Esophagus (tissue), 2 donors: ENCODE measurements at regions not wholly inside any gene's neighbourhood (a gene's known extent, or its start where the extent isn't known, plus 50 kb on each side); places are given as distances from the start of the nearest gene placed in this dataset.

Source experiments
- H3K27ac ChIP-seq, 2 donors: one replicate each; pipeline ENCODE4 v1.5.1; 2013; ENCODE audit warnings: low read depth in 2 of 2, mild to moderate bottlenecking in 2 of 2, inconsistent platforms in 1 of 2, low read length in 1 of 2, moderate library complexity in 1 of 2
- H3K27me3 ChIP-seq, 2 donors: one replicate each; pipeline ENCODE4 v1.6.1; 2013; ENCODE audit warnings: low read length in 2 of 2, control low read depth in 1 of 2, mild to moderate bottlenecking in 1 of 2; ENCODE audit not compliant: insufficient read depth in 2 of 2, control insufficient read depth in 1 of 2
- H3K36me3 ChIP-seq, 2 donors: one replicate each; pipeline ENCODE4 v1.6.1; 2013; ENCODE audit warnings: low read length in 1 of 2; ENCODE audit not compliant: control insufficient read depth in 2 of 2, insufficient read depth in 2 of 2
- H3K4me1 ChIP-seq, 2 donors: one replicate each; pipeline ENCODE4 v1.6.1; 2013; ENCODE audit warnings: low read length in 1 of 2; ENCODE audit not compliant: control insufficient read depth in 2 of 2, insufficient read depth in 2 of 2
- H3K4me3 ChIP-seq, 2 donors: one replicate each; pipeline ENCODE4 v1.5.1; 2013; ENCODE audit warnings: low read length in 2 of 2, mild to moderate bottlenecking in 2 of 2, low read depth in 1 of 2, moderate library complexity in 1 of 2
- H3K9me3 ChIP-seq, 2 donors: one replicate each; pipeline ENCODE4 v1.6.1; 2013; ENCODE audit warnings: mild to moderate bottlenecking in 2 of 2, low read depth in 1 of 2, low read length in 1 of 2, moderate library complexity in 1 of 2; ENCODE audit not compliant: control insufficient read depth in 2 of 2, insufficient read depth in 1 of 2
- WGBS, 2 donors: extraction: QIAGEN DNeasy Blood & Tissue Kit; methylation state at CpG; one replicate each; pipeline ENCODE4 v1.1.7; 2013; 5-methylcytosine and 5-hydroxymethylcytosine counted together
- donor health status: healthy with polysubstance abuse.
- donor health status: Bipolar disorder and iron deficiency.

DNA sequence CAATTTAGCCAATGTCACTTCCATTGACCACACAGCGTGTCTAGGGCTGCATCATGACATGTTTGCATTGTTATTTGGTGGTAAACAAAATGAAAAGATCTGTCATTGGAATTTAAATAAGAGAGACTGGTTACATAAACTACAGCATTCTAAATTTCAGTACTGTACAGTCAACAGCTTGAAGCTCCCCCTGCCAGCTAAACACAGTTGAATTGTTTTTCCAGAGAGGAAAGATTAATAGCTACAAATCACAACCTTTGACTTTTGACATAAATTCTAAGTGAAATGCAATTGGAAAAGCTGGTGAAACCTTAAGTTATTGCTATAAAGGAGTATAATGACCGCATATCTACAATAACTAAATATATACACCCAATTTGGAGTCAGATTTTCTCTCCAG is 1600.0 kb upstream of the ACVR2A start:
- Histone ChIP-seq H3K4me1 (no peaks in the 10 kb centered on the region), H3K27ac (no peak overlapping the region), H3K9me3 (no peaks in the 10 kb centered on the region), H3K36me3 (no peaks in the 10 kb centered on the region), H3K27me3 (no peaks in the 10 kb centered on the region), H3K4me3 (no peak overlapping the region)
- WGBS, 2 donors, result 70 to 72% methylated on average over 2 of the region's 2 CpGs

GRCh38 chr2:146244131-146244530 is 1600.7 kb upstream of the ACVR2A start:
- no peaks in the 10 kb centered on the region for H3K27me3 ChIP-seq
- no peak overlapping the region for H3K27ac ChIP-seq
- H3K36me3 ChIP-seq, result no peaks in the 10 kb centered on the region
- no peaks in the 10 kb centered on the region for H3K9me3 ChIP-seq
- WGBS, 2 donors, result 48 to 49% methylated on average over 2 of the region's 2 CpGs
- no peak overlapping the region for H3K4me3 ChIP-seq
- no peaks in the 10 kb centered on the region for H3K4me1 ChIP-seq

DNA sequence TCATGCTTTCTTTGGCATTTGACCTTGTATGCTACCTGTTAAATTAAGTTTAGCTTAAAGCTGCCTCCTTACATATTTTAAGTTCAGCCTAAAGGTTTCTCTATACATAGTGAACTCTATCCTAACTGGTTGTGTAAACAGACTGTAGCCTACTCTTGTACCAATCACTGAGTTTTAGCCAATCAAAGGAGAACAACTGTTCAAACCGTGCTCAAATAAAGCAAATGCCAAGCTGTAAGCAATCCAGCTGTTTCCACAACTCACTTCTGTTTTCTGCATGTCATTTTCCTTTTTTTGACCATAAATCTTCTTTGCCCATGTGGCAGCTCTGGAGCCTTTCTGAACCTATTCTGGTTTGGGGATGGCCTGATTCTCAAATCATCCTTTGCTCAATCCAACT is 1603.8 kb upstream of the ACVR2A start:
- Histone ChIP-seq H3K9me3 (no peaks in the 10 kb centered on the region), H3K4me3 (no peak overlapping the region), H3K27ac (no peak overlapping the region), H3K36me3 (no peaks in the 10 kb centered on the region), H3K4me1 (no peaks in the 10 kb centered on the region), H3K27me3 (no peaks in the 10 kb centered on the region)
- 31 to 37% methylated on average over 1 of the region's 1 CpG for WGBS, 2 donors

- 36 to 63% methylated on average over 2 of the region's 2 CpGs for WGBS, 2 donors
- Histone ChIP-seq H3K4me3 (no peak overlapping the region), H3K27ac (no peak overlapping the region), H3K36me3 (no peaks in the 10 kb centered on the region), H3K9me3 (no peaks in the 10 kb centered on the region), H3K27me3 (no peaks in the 10 kb centered on the region), H3K4me1 (no peaks in the 10 kb centered on the region)
Observed at GRCh38 chr2:146240391-146240790, 1604.4 kb upstream of the ACVR2A start.

GRCh38 chr2:146239392-146240135 is 1605.3 kb upstream of the ACVR2A start:
- WGBS, 2 donors, result 66 to 71% methylated on average over 2 of the region's 2 CpGs
- Histone ChIP-seq H3K9me3 (no peaks in the 10 kb centered on the region), H3K27ac (no peak overlapping the region), H3K4me1 (no peaks in the 10 kb centered on the region), H3K4me3 (no peak overlapping the region), H3K27me3 (no peaks in the 10 kb centered on the region), H3K36me3 (no peaks in the 10 kb centered on the region)

DNA sequence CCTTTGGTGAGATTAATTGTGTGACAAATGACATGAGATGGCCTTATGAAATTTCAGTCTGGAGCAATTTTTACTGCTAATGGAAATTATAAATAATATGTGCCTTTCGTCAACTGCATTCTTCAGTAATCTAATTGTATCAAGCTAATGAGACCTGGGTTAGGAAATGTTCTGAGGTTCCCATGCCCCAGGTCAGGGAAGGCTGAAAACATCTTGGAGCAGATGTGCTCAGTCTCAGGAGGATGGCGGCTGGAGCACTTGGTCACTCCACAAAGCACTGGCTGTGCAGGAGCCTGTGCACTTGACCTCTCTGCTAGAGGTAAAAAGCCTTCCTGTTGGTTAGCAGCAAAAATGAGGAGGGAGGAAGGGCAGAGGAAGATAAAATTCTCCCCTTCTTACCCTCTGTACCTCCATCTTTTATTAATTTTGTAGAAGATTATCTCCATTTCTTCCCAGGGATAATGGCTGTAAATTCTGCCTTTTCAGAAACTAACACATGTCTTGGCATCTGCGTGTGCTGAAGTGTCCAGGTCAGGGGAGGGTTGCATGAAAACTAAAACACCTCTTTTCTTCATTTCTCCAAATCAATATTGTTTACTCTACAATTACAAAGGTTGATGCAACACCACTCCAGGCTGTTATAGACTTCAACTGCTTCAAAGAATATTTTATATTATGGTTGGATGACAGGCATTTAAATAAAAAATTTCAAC is 1606.4 kb upstream of the ACVR2A start:
- Histone ChIP-seq H3K4me3 (no peak overlapping the region), H3K9me3 (no peaks in the 10 kb centered on the region), H3K27me3 (no peaks in the 10 kb centered on the region), H3K27ac (no peak overlapping the region), H3K4me1 (no peaks in the 10 kb centered on the region), H3K36me3 (no peaks in the 10 kb centered on the region)
- 88 to 90% methylated on average over 3 of the region's 3 CpGs for WGBS, 2 donors

- Histone ChIP-seq H3K27ac (no peak overlapping the region), H3K9me3 (no peaks in the 10 kb centered on the region), H3K4me3 (no peak overlapping the region), H3K27me3 (no peaks in the 10 kb centered on the region), H3K36me3 (no peaks in the 10 kb centered on the region), H3K4me1 (no peaks in the 10 kb centered on the region)
- WGBS, 2 donors, result 71 to 74% methylated on average over 3 of the region's 3 CpGs
Observed at GRCh38 chr2:146235158-146235557, 1609.7 kb upstream of the ACVR2A start.

- no peaks in the 10 kb centered on the region for H3K27me3 ChIP-seq
- WGBS, 2 donors, result 84 to 85% methylated on average over 4 of the region's 4 CpGs
- no peaks in the 10 kb centered on the region for H3K36me3 ChIP-seq
- no peaks in the 10 kb centered on the region for H3K4me1 ChIP-seq
- no peak overlapping the region for H3K27ac ChIP-seq
- no peak overlapping the region for H3K4me3 ChIP-seq
- no peaks in the 10 kb centered on the region for H3K9me3 ChIP-seq
Observed at GRCh38 chr2:146229508-146230155, 1615.2 kb upstream of the ACVR2A start.

DNA sequence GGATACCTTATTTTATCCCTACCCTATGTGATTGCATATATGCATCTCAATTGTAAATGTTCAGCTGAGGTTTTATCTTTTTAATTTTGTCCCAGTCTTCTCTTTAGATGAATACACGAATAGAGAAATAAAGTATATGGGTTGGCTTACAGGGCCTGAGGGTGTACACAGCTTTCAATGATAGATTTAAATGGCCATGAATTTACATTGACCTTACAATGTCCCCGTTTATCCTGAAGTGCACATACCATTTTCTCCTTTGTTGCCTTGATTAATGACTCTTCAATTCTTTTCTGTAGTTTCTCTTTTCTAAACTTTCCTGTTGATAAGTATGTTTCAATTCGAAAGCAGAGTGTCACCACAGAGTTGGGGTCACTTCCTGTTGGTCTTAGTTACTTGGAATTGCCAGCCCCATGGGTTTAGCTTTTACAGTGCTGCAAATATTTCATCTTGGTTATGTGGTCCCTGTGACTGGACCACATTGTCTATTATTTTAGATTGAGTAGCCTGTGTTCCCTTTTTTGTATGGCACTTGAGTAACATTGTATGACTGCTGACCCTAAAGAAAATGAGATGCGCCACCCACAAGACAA is 1616.3 kb upstream of the ACVR2A start:
- H3K4me3 ChIP-seq, result no peak overlapping the region
- H3K27ac ChIP-seq, result no peak overlapping the region
- H3K9me3 ChIP-seq, result no peaks in the 10 kb centered on the region
- no peaks in the 10 kb centered on the region for H3K4me1 ChIP-seq
- H3K27me3 ChIP-seq, result no peaks in the 10 kb centered on the region
- 67% methylated on average over 4 of the region's 4 CpGs for WGBS, 2 donors
- H3K36me3 ChIP-seq, result no peaks in the 10 kb centered on the region
